ENCODE measurements at regions not wholly inside any gene's neighbourhood (a gene's known extent, or its start where the extent isn't known, plus 50 kb on each side); places are given as distances from the start of the nearest gene placed in this dataset.

GRCh38 chr11:42777776-42778175 lies 534.0 kb upstream of the API5 start:
- Histone ChIP-seq H3K4me1 (ENCODE audit: insufficient read depth, low read length) (no peaks in the 10 kb centered on the region), H3K79me2 (ENCODE audit: insufficient read depth, low read length) (no peaks in the 10 kb centered on the region), H3K9ac (ENCODE audit: low read length) (no peak overlapping the region), H2AFZ (ENCODE audit: low read depth, low read length) (no peak overlapping the region), H3K27ac (ENCODE audit: low read depth, low read length) (no peak overlapping the region), H3K27me3 (ENCODE audit: insufficient read depth, low read length) (no peaks in the 10 kb centered on the region), H3K36me3 (ENCODE audit: insufficient read depth, low read length) (no peaks in the 10 kb centered on the region), H3K4me3 (ENCODE audit: insufficient read depth, low read depth, low read length) (no peak overlapping the region), H3K9me3 (ENCODE audit: insufficient read depth, low read depth, low read length) (no peaks in the 10 kb centered on the region), H4K20me1 (ENCODE audit: insufficient read depth, low read length) (no peaks in the 10 kb centered on the region), H3K4me2 (ENCODE audit: low read length) (no peak overlapping the region)
- no peak for DNase-seq (ENCODE audit: low read depth)
- no peak for TF ChIP-seq EZH2 (IDR thresholded peaks at IDR 0.05; ENCODE audit: insufficient read depth, low read length)
- TF ChIP-seq CTCF (IDR thresholded peaks at IDR 0.05; ENCODE audit: insufficient read depth, low read depth, low read length): no peak
- no peaks in the 10 kb centered on the region for H3K27me3 Mint-ChIP-seq (ENCODE audit: low read depth, unreplicated experiment)
- H3K4me3 Mint-ChIP-seq (ENCODE audit: unreplicated experiment): no peak overlapping the region
- no peaks in the 10 kb centered on the region for H3K36me3 Mint-ChIP-seq (ENCODE audit: low read depth, unreplicated experiment)
- no peak for FAIRE-seq
- H3K9me3 Mint-ChIP-seq (ENCODE audit: unreplicated experiment): peaks cover 5% of the 10 kb centered on the region
- H3K27ac Mint-ChIP-seq (ENCODE audit: unreplicated experiment): no peak overlapping the region
- H3K4me1 Mint-ChIP-seq (ENCODE audit: low read depth, unreplicated experiment): no peaks in the 10 kb centered on the region

GRCh38 chr11:42778193-42778592 lies 533.6 kb upstream of the API5 start:
- Histone ChIP-seq H4K20me1 (ENCODE audit: insufficient read depth, low read length) (no peaks in the 10 kb centered on the region), H3K4me1 (ENCODE audit: insufficient read depth, low read length) (no peaks in the 10 kb centered on the region), H3K4me3 (ENCODE audit: insufficient read depth, low read depth, low read length) (no peak overlapping the region), H3K79me2 (ENCODE audit: insufficient read depth, low read length) (no peaks in the 10 kb centered on the region), H3K4me2 (ENCODE audit: low read length) (no peak overlapping the region), H2AFZ (ENCODE audit: low read depth, low read length) (no peak overlapping the region), H3K36me3 (ENCODE audit: insufficient read depth, low read length) (no peaks in the 10 kb centered on the region), H3K27ac (ENCODE audit: low read depth, low read length) (no peak overlapping the region), H3K9ac (ENCODE audit: low read length) (no peak overlapping the region), H3K9me3 (ENCODE audit: insufficient read depth, low read depth, low read length) (no peaks in the 10 kb centered on the region), H3K27me3 (ENCODE audit: insufficient read depth, low read length) (no peaks in the 10 kb centered on the region)
- FAIRE-seq (no peak), DNase-seq (ENCODE audit: low read depth) (no peak)
- no peak overlapping the region for H3K27ac Mint-ChIP-seq (ENCODE audit: unreplicated experiment)
- no peaks in the 10 kb centered on the region for H3K4me1 Mint-ChIP-seq (ENCODE audit: low read depth, unreplicated experiment)
- no peaks in the 10 kb centered on the region for H3K27me3 Mint-ChIP-seq (ENCODE audit: low read depth, unreplicated experiment)
- no peak overlapping the region for H3K4me3 Mint-ChIP-seq (ENCODE audit: unreplicated experiment)
- TF ChIP-seq CTCF (IDR thresholded peaks at IDR 0.05; ENCODE audit: insufficient read depth, low read depth, low read length): no peak
- TF ChIP-seq EZH2 (IDR thresholded peaks at IDR 0.05; ENCODE audit: insufficient read depth, low read length): no peak
- no peaks in the 10 kb centered on the region for H3K36me3 Mint-ChIP-seq (ENCODE audit: low read depth, unreplicated experiment)
- peaks cover 4% of the 10 kb centered on the region for H3K9me3 Mint-ChIP-seq (ENCODE audit: unreplicated experiment)

GRCh38 chr11:42779555-42779954 lies 532.2 kb upstream of the API5 start:
- no peaks in the 10 kb centered on the region for H4K20me1 ChIP-seq (ENCODE audit: insufficient read depth, low read length)
- H3K9me3 ChIP-seq (ENCODE audit: insufficient read depth, low read depth, low read length): no peaks in the 10 kb centered on the region
- Mint-ChIP-seq H3K9me3 (ENCODE audit: unreplicated experiment) (peaks cover 2% of the 10 kb centered on the region), H3K4me1 (ENCODE audit: low read depth, unreplicated experiment) (no peaks in the 10 kb centered on the region), H3K4me3 (ENCODE audit: unreplicated experiment) (no peak overlapping the region), H3K36me3 (ENCODE audit: low read depth, unreplicated experiment) (no peaks in the 10 kb centered on the region), H3K27ac (ENCODE audit: unreplicated experiment) (no peak overlapping the region), H3K27me3 (ENCODE audit: low read depth, unreplicated experiment) (no peaks in the 10 kb centered on the region)
- no peak overlapping the region for H3K9ac ChIP-seq (ENCODE audit: low read length)
- no peaks in the 10 kb centered on the region for H3K79me2 ChIP-seq (ENCODE audit: insufficient read depth, low read length)
- no peak overlapping the region for H2AFZ ChIP-seq (ENCODE audit: low read depth, low read length)
- H3K27me3 ChIP-seq (ENCODE audit: insufficient read depth, low read length): no peaks in the 10 kb centered on the region
- DNase-seq (ENCODE audit: low read depth): no peak
- H3K27ac ChIP-seq (ENCODE audit: low read depth, low read length): no peak overlapping the region
- H3K4me3 ChIP-seq (ENCODE audit: insufficient read depth, low read depth, low read length): no peak overlapping the region
- H3K36me3 ChIP-seq (ENCODE audit: insufficient read depth, low read length): no peaks in the 10 kb centered on the region
- H3K4me1 ChIP-seq (ENCODE audit: insufficient read depth, low read length): no peaks in the 10 kb centered on the region
- TF ChIP-seq CTCF (IDR thresholded peaks at IDR 0.05; ENCODE audit: insufficient read depth, low read depth, low read length): no peak
- TF ChIP-seq EZH2 (IDR thresholded peaks at IDR 0.05; ENCODE audit: insufficient read depth, low read length): no peak
- no peak overlapping the region for H3K4me2 ChIP-seq (ENCODE audit: low read length)
- FAIRE-seq: no peak
